ENCODE measurements at regions not wholly inside any gene's neighbourhood (a gene's known extent, or its start where the extent isn't known, plus 50 kb on each side); places are given as distances from the start of the nearest gene placed in this dataset.

- H3K4me3 ChIP-seq (ENCODE audit: low read depth, low read length) = no peak overlapping the region
- no peak for DNase-seq (ENCODE audit: low read depth, low spot score)
- ChIA-PET POLR2A (no interaction called here), CTCF (no interaction called here)
- TF ChIP-seq CTCF (IDR thresholded peaks at IDR 0.05; ENCODE audit: insufficient read depth, low read length, missing control alignments) = no peak
These were observed 1594.6 kb downstream of the ARAP2 start for GRCh38 chr4:34649716-34650115.

GRCh38 chr4:34664051-34664450 lies 1580.3 kb downstream of the ARAP2 start:
- no peak for DNase-seq (ENCODE audit: low read depth, low spot score)
- POLR2A ChIA-PET = no interaction called here
- CTCF ChIA-PET = no interaction called here
- no peak overlapping the region for H3K4me3 ChIP-seq (ENCODE audit: low read depth, low read length)
- TF ChIP-seq CTCF (IDR thresholded peaks at IDR 0.05; ENCODE audit: insufficient read depth, low read length, missing control alignments) = no peak

DNA sequence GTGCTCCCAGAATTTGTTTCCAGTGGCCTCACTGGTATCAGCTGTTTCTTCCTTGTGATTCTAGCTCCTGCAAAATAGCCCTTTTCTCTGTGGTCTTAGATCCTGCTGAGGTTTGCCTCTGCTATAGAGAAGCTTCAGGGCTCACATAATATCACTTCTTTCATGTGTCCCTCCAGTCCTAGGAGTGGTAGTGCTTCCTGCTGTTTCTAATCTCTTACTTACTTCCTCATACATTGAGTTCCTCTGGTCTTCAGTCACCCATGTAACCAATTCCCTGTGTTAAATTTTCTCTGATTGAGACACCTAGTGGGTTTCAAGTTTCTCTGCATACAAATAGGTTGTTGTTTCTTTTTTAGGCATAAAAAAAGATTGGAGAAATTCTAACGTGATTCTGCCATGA lies 1567.9 kb downstream of the ARAP2 start:
- DNase-seq (ENCODE audit: low read depth, low spot score) = no peak
- POLR2A ChIA-PET = no interaction called here
- CTCF ChIA-PET = no interaction called here
- no peak overlapping the region for H3K4me3 ChIP-seq (ENCODE audit: low read depth, low read length)
- TF ChIP-seq CTCF (IDR thresholded peaks at IDR 0.05; ENCODE audit: insufficient read depth, low read length, missing control alignments) = no peak

DNA sequence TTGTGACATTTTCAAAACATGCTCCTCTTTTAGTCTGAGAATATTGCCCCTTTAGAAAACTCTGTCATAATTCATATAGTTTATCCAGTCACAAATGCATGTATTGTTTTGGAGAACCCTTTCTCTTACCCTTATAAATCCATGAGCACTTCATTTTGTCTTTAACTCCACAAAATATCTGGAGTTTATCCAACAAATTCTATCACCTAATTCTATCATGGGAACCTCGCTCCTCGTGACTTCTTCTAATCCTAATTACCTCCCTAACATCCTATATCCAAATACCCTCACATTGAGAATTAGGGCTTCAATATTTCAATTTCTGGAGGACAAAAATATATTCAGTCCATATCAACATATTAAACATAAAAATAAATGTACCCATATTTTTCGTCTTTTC lies 1565.9 kb downstream of the ARAP2 start:
- no peak for DNase-seq (ENCODE audit: low read depth, low spot score)
- POLR2A ChIA-PET = no interaction called here
- CTCF ChIA-PET = no interaction called here
- no peak overlapping the region for H3K4me3 ChIP-seq (ENCODE audit: low read depth, low read length)
- no peak for TF ChIP-seq CTCF (IDR thresholded peaks at IDR 0.05; ENCODE audit: insufficient read depth, low read length, missing control alignments)

DNA sequence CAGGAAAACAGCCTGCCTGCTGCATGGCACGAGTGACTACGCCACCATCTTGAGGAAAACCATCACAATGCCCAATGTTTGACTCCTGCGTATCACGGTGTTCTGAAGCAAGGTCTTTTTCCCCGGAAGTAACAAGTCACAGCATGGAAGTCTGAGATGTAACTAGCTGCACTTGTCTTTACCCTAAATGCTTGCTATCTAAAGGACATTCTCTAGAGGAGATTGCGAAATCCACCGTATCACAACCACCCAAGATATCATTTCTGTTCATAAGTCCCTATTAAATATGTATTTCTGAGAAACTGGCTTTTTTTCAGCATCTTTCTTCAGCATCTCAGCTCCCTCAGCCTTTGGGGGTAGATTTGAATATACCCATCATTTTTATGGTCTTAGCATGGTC lies 1565.1 kb downstream of the ARAP2 start:
- ChIA-PET POLR2A (no interaction called here), CTCF (no interaction called here)
- no peak for TF ChIP-seq CTCF (IDR thresholded peaks at IDR 0.05; ENCODE audit: insufficient read depth, low read length, missing control alignments)
- no peak overlapping the region for H3K4me3 ChIP-seq (ENCODE audit: low read depth, low read length)
- DNase-seq (ENCODE audit: low read depth, low spot score) = no peak

- DNase-seq (ENCODE audit: low read depth, low spot score) = no peak
- ChIA-PET CTCF (interaction anchor here (1.3 kb wide), 1 partner anchor 9 kb away, joined by 3 read pairs; no protein-coding TSS in a partner anchor), POLR2A (no interaction called here)
- H3K4me3 ChIP-seq (ENCODE audit: low read depth, low read length) = no peak overlapping the region
- TF ChIP-seq CTCF (IDR thresholded peaks at IDR 0.05; ENCODE audit: insufficient read depth, low read length, missing control alignments) = no peak
These were observed 1534.8 kb downstream of the ARAP2 start for GRCh38 chr4:34709564-34709963.
